SU-DHL-6 (cell line): ENCODE measurements at regions not wholly inside any gene's neighbourhood (a gene's known extent, or its start where the extent isn't known, plus 50 kb on each side); places are given as distances from the start of the nearest gene placed in this dataset.

Source experiments
- H2AFZ ChIP-seq: fragments of 200-600 bp; sonication (generic); 2 replicates; pipeline ENCODE4 v1.6.1; 2014; ENCODE audit warnings: low read depth, mild to moderate bottlenecking, moderate library complexity, mixed read lengths, antibody characterized with exemption, low read length; ENCODE audit not compliant: severe bottlenecking
- H3F3A ChIP-seq: fragments of 200-600 bp; shearing (Covaris generic); 2 replicates; pipeline ENCODE4 v1.6.0; 2016; ENCODE audit warnings: antibody characterized with exemption, mild to moderate bottlenecking; ENCODE audit not compliant: insufficient read depth
- H3K27ac ChIP-seq: fragments of 200-600 bp; sonication (generic); 2 replicates; pipeline ENCODE4 v1.5.1; 2016; ENCODE audit warnings: low read depth, mild to moderate bottlenecking, low read length, moderate library complexity, mixed read lengths
- H3K27me3 ChIP-seq: fragments of 200-600 bp; sonication (generic), shearing (Covaris generic); 2 replicates; pipeline ENCODE4 v1.6.0; 2014; ENCODE audit warnings: mild to moderate bottlenecking, low read length
- H3K36me3 ChIP-seq: fragments of 200-600 bp; sonication (generic); 2 replicates; pipeline ENCODE4 v1.6.1; 2014; ENCODE audit warnings: mild to moderate bottlenecking, low read length, mixed read lengths
- H3K4me2 ChIP-seq: fragments of 300-600, 200-600 bp; shearing (Covaris generic), sonication (generic); 2 replicates; pipeline ENCODE4 v1.6.0; 2014; ENCODE audit warnings: low read length, low read depth, mild to moderate bottlenecking; ENCODE audit not compliant: poor library complexity, severe bottlenecking
- H3K4me3 ChIP-seq: fragments of 200-600 bp; sonication (generic); 2 replicates; pipeline ENCODE4 v1.5.1; 2014; ENCODE audit warnings: antibody characterized with exemption, low read length, mild to moderate bottlenecking, mixed read lengths; ENCODE audit not compliant: insufficient read depth, poor library complexity, severe bottlenecking
- H3K79me2 ChIP-seq: fragments of 200-600 bp; sonication (generic); 2 replicates; pipeline ENCODE4 v1.6.1; 2014; ENCODE audit warnings: mild to moderate bottlenecking, low read length, moderate library complexity; ENCODE audit not compliant: insufficient read depth
- H3K9ac ChIP-seq: fragments of 200-600 bp; sonication (generic); 2 replicates; pipeline ENCODE4 v1.7.0; 2014; ENCODE audit warnings: mild to moderate bottlenecking, low read length
- H3K9me2 ChIP-seq: fragments of 200-600 bp; sonication (generic); replicated peaks from 2 replicates; pipeline ENCODE4 v1.6.1; 2014; ENCODE audit warnings: low read length; ENCODE audit not compliant: insufficient read depth
- H3K9me3 ChIP-seq: fragments of 200-600 bp; sonication (generic); 2 replicates; pipeline ENCODE4 v1.6.1; 2014; ENCODE audit warnings: low read length, mixed read lengths; ENCODE audit not compliant: insufficient read depth
- H4K20me1 ChIP-seq: fragments of 200-600 bp; sonication (generic); 2 replicates; pipeline ENCODE4 v1.6.1; 2014; ENCODE audit warnings: low read depth, mild to moderate bottlenecking, antibody characterized with exemption, low read length, moderate library complexity, mixed read lengths
- CTCF ChIP-seq: fragments of 200-600 bp; sonication (generic); IDR thresholded peaks from one replicate; pipeline ENCODE4 v1.5.1; 2017; ENCODE audit warnings: antibody characterized with exemption, mild to moderate bottlenecking, low read length, moderate library complexity; ENCODE audit not compliant: insufficient read depth, poor library complexity, severe bottlenecking
- EZH2phosphoT487 ChIP-seq: fragments of 200-600 bp; sonication (generic), shearing (Covaris generic); conservative IDR thresholded peaks from 2 replicates; pipeline ENCODE4 v1.6.1; 2018; ENCODE audit warnings: mild to moderate bottlenecking, antibody characterized with exemption, low read length, moderate library complexity, mixed read lengths

- H3K4me2 ChIP-seq = no peak overlapping the region
- no peak overlapping the region for H3K9ac ChIP-seq
- H3K27ac ChIP-seq = no peak overlapping the region
- no peaks in the 10 kb centered on the region for H3K9me2 ChIP-seq
- H3K79me2 ChIP-seq = no peaks in the 10 kb centered on the region
- H3K27me3 ChIP-seq = 0 out of 2 replicates have a peak, but pooled peaks cover 2% of the 10 kb centered on the region
- H3K4me3 ChIP-seq = no peak overlapping the region
- H3K9me3 ChIP-seq = no peaks in the 10 kb centered on the region
- no peaks in the 10 kb centered on the region for H3K36me3 ChIP-seq
- H2AFZ ChIP-seq = no peak overlapping the region
- no peaks in the 10 kb centered on the region for H3F3A ChIP-seq
- no peak for TF ChIP-seq EZH2phosphoT487
- TF ChIP-seq CTCF = no peak
- H4K20me1 ChIP-seq = no peaks in the 10 kb centered on the region
Observed at GRCh38 chr2:196391149-196391479, 219.7 kb upstream of the STK17B start.

GRCh38 chr2:196399096-196399495 is 227.7 kb upstream of the STK17B start:
- H3K27me3 ChIP-seq = no peaks in the 10 kb centered on the region
- no peak overlapping the region for H2AFZ ChIP-seq
- no peaks in the 10 kb centered on the region for H4K20me1 ChIP-seq
- no peak overlapping the region for H3K27ac ChIP-seq
- no peaks in the 10 kb centered on the region for H3K9me3 ChIP-seq
- no peak overlapping the region for H3K4me3 ChIP-seq
- H3K9me2 ChIP-seq = no peaks in the 10 kb centered on the region
- no peaks in the 10 kb centered on the region for H3K79me2 ChIP-seq
- H3K4me2 ChIP-seq = no peak overlapping the region
- no peak for TF ChIP-seq EZH2phosphoT487
- H3K36me3 ChIP-seq = no peaks in the 10 kb centered on the region
- no peaks in the 10 kb centered on the region for H3F3A ChIP-seq
- H3K9ac ChIP-seq = no peak overlapping the region

DNA sequence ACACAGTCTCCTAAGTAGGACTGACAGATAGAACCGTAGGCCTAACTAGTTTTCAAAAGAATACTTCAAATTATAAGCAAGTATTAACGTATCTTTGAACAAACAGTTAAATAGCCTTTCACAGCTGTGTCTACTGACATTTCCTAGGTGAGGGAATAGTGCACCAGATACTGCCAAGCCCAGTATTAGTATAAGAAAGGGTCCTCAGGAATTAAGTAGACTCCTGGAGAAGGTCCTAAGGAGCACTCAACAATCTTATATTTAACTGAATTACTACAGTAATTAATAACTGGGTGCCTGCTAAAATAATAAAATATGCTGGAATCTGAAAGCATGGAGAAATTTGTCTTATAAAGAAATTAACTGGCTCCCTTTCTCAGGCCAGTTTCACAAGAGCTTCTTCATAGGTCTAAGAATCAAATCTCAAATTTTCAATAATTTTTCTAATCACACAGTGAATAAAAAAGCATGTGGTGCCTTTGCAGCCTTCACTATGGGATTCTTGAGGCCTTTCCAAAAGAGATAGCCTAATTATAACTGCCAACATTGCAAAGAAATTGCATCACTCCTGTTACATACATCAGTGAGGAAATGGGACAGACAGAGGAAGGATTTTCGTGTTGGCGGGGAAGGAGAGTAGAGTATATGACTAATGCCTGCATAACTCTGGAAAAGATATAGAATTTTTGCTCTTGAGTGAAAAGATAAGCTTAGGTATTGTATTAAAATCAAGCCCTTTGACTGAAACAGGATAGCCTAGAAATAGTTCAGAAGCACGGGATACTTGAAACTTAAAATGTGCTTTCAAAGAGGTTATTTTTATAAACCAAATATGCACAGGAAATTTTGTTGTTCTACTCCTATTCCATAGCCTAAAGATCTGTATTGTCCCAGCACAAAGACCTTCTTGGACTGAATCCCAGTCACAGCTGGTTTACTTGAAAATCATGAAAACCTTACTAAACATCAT is 228.6 kb upstream of the STK17B start:
- H3K27me3 ChIP-seq = no peaks in the 10 kb centered on the region
- no peaks in the 10 kb centered on the region for H3K9me3 ChIP-seq
- H3K4me3 ChIP-seq = no peak overlapping the region
- TF ChIP-seq CTCF (no peak), EZH2phosphoT487 (no peak)
- no peak overlapping the region for H3K9ac ChIP-seq
- H3F3A ChIP-seq = no peaks in the 10 kb centered on the region
- no peak overlapping the region for H2AFZ ChIP-seq
- H3K79me2 ChIP-seq = no peaks in the 10 kb centered on the region
- no peaks in the 10 kb centered on the region for H3K9me2 ChIP-seq
- H4K20me1 ChIP-seq = no peaks in the 10 kb centered on the region
- H3K36me3 ChIP-seq = no peaks in the 10 kb centered on the region
- no peak overlapping the region for H3K4me2 ChIP-seq
- H3K27ac ChIP-seq = no peak overlapping the region

- H3K4me2 ChIP-seq = no peak overlapping the region
- H3K36me3 ChIP-seq = no peaks in the 10 kb centered on the region
- no peaks in the 10 kb centered on the region for H3K79me2 ChIP-seq
- no peak overlapping the region for H2AFZ ChIP-seq
- no peaks in the 10 kb centered on the region for H3K27me3 ChIP-seq
- H3F3A ChIP-seq = no peaks in the 10 kb centered on the region
- H3K9ac ChIP-seq = no peak overlapping the region
- H3K4me3 ChIP-seq = no peak overlapping the region
- TF ChIP-seq EZH2phosphoT487 = no peak
- TF ChIP-seq CTCF = no peak
- H4K20me1 ChIP-seq = no peaks in the 10 kb centered on the region
- no peaks in the 10 kb centered on the region for H3K9me2 ChIP-seq
- H3K9me3 ChIP-seq = no peaks in the 10 kb centered on the region
- H3K27ac ChIP-seq = no peak overlapping the region
Observed at GRCh38 chr2:196403471-196403870, 232.1 kb upstream of the STK17B start.
